T-helper 1 cell treated with Interleukin-12 subunit alpha and Interleukin-12 subunit beta and Interleukin-4 antibody, amounts not matched to agents 30 μg/mL and 1 μg/mL, for 36 hours (primary cell): ENCODE measurements at regions not wholly inside any gene's neighbourhood (a gene's known extent, or its start where the extent isn't known, plus 50 kb on each side); places are given as distances from the start of the nearest gene placed in this dataset.
"Not testable (repeated sequence)": the region's sequence is repeated elsewhere in the genome, so short reads cannot be mapped to it uniquely, and the experiment has no call there.

Source experiments
- H3K27ac Mint-ChIP-seq: one replicate; pipeline ENCODE4 v1.8.0; 2021; ENCODE audit warnings: mild to moderate bottlenecking, mixed read lengths
- H3K27me3 Mint-ChIP-seq: one replicate; pipeline ENCODE4 v1.8.0; 2021; ENCODE audit warnings: low read depth, mixed read lengths
- H3K36me3 Mint-ChIP-seq: one replicate; pipeline ENCODE4 v1.8.0; 2021; ENCODE audit warnings: low read depth, mixed read lengths
- H3K4me1 Mint-ChIP-seq: one replicate; pipeline ENCODE4 v1.8.0; 2021; ENCODE audit warnings: low read depth, mixed read lengths
- H3K4me3 Mint-ChIP-seq: one replicate; pipeline ENCODE4 v1.8.0; 2021; ENCODE audit warnings: mild to moderate bottlenecking, moderate library complexity, mixed read lengths
- H3K9me3 Mint-ChIP-seq: one replicate; pipeline ENCODE4 v1.8.0; 2021; ENCODE audit warnings: mixed read lengths

DNA sequence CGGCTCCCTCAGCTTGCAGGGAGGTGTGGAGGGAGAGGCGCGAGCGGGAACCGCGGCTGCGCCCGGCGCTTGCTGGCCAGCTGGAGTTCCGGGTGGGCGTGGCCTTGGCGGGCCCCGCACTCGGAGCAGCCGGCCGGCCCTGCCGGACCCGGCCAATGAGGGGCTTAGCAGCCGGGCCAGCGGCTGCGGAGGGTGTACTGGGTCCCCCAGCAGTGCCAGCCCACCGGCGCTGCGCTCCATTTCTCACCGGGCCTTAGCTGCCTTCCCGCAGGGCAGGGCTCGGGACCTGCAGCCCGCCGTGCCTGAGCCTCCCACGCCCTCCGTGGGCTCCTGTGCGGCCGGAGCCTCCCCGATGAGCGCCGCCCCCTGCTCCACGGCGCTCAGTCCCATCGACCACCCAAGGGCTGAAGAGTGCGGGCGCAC lies 206.0 kb downstream of the ZWINT start:
- H3K36me3 Mint-ChIP-seq, H3K4me1 Mint-ChIP-seq: not testable (repeated sequence)

DNA sequence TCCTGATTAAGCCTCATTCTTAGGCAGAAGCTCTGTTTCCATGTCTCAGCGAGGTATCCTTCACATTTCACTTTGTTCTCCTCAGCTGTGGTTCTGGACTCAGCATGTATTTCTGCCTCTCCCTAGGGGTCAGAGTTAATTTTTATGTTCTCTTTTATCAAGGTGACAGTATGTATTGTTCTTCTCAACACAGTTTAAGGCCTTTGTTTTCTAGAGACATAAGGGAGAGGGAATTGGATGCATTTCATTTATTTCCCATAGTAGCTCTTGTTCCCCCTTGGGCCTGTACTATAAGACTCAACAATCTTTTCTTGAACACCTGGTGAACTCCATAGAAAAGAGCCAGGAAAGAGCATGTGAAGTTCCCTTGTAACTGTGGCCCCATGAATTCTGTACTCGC lies 214.3 kb downstream of the ZWINT start:
- Mint-ChIP-seq H3K27me3 (no peaks in the 10 kb centered on the region), H3K36me3 (no peaks in the 10 kb centered on the region), H3K27ac (no peak overlapping the region), H3K4me3 (no peak overlapping the region), H3K4me1 (no peaks in the 10 kb centered on the region), H3K9me3 (peaks cover 11% of the 10 kb centered on the region)

More for the DNA sequence above, 206.0 kb downstream of the ZWINT start:
- not testable (repeated sequence) for H3K4me3 Mint-ChIP-seq, H3K27me3 Mint-ChIP-seq, H3K27ac Mint-ChIP-seq, H3K9me3 Mint-ChIP-seq

DNA sequence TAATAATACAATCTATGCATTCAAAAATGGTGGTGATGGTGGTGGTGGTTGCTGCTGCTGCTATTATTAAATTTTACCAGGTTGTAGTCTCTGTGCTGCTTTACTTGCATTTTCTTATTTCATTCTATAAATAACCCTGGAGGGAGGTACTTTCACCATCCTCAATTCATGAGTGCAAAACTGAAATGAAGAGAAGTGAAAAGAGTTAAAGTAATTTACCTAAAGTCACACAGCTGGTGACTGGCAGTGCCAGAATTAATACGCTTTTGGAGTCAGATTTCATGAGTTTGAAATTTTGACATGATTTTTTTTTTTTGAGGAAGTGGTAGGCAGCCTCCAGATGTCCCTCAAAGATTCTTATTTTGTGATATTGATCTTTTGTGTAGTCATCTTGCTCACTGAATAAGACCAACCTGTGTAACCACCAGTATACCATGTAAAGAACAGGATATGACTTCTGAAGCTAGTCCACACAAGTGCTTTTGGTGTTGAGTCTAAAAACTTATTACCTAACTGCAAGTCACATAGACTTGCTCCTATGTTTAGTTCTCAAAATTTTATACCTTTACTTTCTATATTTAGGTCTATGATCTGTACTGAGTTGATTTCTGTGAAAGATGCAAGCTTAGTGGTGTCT lies 218.8 kb downstream of the ZWINT start:
- Mint-ChIP-seq H3K27me3 (no peaks in the 10 kb centered on the region), H3K27ac (no peak overlapping the region), H3K36me3 (no peaks in the 10 kb centered on the region), H3K4me3 (no peak overlapping the region), H3K9me3 (peaks cover 8% of the 10 kb centered on the region), H3K4me1 (no peaks in the 10 kb centered on the region)

DNA sequence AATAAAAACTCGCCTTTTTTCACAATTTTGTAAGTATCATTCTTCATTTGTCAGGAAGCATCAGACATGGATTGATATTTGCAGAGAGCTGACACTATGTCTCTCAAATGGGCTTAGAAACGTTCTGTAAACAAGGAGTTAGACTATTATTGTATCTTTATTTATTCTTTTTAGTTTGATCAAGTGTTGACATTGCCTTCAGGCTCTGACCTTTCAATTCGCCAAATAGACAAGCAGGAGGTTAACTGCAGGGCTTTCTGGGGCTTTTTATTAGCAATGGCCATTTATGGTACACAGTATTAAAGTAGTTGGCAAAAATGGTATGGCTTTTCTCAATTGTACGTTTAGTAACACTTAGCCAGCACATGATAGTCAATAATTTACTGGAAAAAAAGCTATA lies 221.7 kb downstream of the ZWINT start:
- Mint-ChIP-seq H3K27ac (no peak overlapping the region), H3K4me1 (no peaks in the 10 kb centered on the region), H3K36me3 (no peaks in the 10 kb centered on the region), H3K27me3 (no peaks in the 10 kb centered on the region), H3K4me3 (no peak overlapping the region), H3K9me3 (no peaks in the 10 kb centered on the region)

DNA sequence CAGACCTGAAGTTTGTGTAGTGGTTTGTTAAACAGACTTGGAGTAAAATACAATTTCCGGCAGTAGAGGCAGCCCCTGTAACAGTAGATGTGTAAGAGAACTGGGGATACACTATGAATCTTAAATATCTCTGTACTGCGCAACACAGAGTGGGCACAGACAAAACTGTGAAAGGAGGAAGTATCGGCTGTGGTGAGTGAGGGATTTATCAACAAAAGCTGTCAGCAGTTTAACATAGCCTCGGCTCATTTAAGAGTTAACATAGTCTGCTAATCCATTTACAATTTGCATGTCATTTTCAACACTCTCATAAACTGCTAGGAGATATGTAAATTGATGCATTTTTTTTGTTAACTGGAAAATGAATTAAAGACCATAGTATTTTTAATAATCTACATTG lies 225.2 kb downstream of the ZWINT start:
- H3K9me3 Mint-ChIP-seq = no peaks in the 10 kb centered on the region
- no peaks in the 10 kb centered on the region for H3K36me3 Mint-ChIP-seq
- no peak overlapping the region for H3K27ac Mint-ChIP-seq
- H3K27me3 Mint-ChIP-seq = no peaks in the 10 kb centered on the region
- H3K4me3 Mint-ChIP-seq = no peak overlapping the region
- H3K4me1 Mint-ChIP-seq = no peaks in the 10 kb centered on the region

DNA sequence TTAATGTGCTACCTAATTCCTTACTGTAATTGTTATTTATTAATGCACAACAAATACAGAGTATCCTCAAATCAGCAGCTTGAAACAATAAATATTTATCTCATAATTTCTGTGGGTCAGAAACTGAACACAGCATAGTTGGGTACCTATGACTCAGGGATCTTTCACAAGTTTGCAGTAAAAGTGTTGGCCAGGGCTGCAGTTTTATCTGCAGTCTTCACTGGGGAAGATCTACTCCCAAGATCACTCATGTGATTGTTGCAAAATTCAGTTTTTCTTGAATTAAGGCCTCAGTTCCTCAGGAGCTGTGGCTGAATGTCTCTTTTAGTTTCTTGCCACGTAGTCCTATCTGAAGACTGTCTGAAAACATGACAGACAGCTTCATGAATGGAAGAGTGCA lies 237.8 kb downstream of the ZWINT start:
- Mint-ChIP-seq H3K27ac (no peak overlapping the region), H3K4me3 (no peak overlapping the region), H3K9me3 (peaks cover 11% of the 10 kb centered on the region), H3K4me1 (no peaks in the 10 kb centered on the region), H3K27me3 (no peaks in the 10 kb centered on the region), H3K36me3 (no peaks in the 10 kb centered on the region)

DNA sequence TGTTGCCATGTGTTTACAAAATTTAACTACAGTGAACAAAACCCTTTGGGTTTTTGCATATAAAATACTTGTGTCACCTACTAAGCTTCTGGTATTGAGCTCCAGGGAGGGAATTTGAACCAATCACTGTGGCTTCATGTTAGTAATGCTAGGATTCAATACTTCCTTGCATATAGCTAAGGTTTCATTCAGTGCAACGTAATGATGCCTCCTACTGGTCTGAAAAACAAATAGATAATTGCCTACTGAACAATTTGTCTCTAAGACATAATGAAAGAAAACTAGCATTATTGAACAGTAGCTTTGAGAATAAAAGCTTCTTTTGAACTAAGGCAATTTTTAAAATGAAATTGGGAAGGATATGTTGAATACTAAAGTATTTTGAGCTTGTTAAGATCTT lies 244.4 kb downstream of the ZWINT start:
- no peak overlapping the region for H3K27ac Mint-ChIP-seq
- H3K27me3 Mint-ChIP-seq = no peaks in the 10 kb centered on the region
- no peaks in the 10 kb centered on the region for H3K4me1 Mint-ChIP-seq
- no peak overlapping the region for H3K4me3 Mint-ChIP-seq
- H3K36me3 Mint-ChIP-seq = no peaks in the 10 kb centered on the region
- H3K9me3 Mint-ChIP-seq = peaks cover 8% of the 10 kb centered on the region

DNA sequence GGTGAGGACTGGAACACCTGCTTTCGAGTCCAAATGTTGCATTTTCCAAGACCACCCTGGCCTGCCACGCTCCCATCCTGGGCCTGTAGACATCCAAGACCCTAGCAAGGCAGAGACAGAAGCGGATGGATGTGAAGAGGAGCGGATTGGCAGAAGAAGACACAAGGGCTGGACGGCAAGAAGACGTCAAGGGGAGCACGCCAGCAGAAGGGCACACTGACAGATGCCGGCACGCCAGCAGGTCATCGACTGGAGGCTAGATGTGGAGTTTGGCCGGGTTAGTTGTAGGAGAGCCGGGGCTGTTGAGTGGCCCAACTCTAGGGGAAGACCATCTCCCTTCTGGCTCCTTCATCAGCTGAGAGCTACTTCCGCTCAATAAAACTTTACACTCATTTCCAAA lies 251.6 kb downstream of the ZWINT start:
- no peak overlapping the region for H3K27ac Mint-ChIP-seq
- peaks cover 18% of the 10 kb centered on the region for H3K9me3 Mint-ChIP-seq
- no peaks in the 10 kb centered on the region for H3K27me3 Mint-ChIP-seq
- no peaks in the 10 kb centered on the region for H3K4me1 Mint-ChIP-seq
- no peaks in the 10 kb centered on the region for H3K36me3 Mint-ChIP-seq
- H3K4me3 Mint-ChIP-seq = no peak overlapping the region

DNA sequence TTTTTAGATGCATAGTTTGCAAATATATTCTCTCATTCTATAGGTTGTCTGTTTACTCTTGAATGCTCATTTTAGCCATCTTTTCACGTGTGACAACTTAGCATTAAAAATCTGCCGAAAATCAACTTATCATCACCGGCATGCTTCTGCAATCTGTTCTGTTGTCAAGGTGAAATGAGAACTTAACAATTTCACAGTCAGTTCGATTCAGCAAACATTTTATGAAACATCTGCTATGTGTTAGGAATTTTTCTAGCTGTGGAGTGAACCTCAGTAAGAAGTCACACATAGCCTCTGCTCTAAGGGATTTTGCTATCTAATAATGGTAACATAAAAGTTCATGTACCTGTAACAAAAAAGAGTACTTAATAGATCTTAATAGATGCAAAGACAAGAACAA lies 256.1 kb downstream of the ZWINT start:
- H3K4me1 Mint-ChIP-seq = no peaks in the 10 kb centered on the region
- H3K27me3 Mint-ChIP-seq = no peaks in the 10 kb centered on the region
- H3K9me3 Mint-ChIP-seq = peaks cover 11% of the 10 kb centered on the region
- no peaks in the 10 kb centered on the region for H3K36me3 Mint-ChIP-seq
- no peak overlapping the region for H3K27ac Mint-ChIP-seq
- H3K4me3 Mint-ChIP-seq = no peak overlapping the region

DNA sequence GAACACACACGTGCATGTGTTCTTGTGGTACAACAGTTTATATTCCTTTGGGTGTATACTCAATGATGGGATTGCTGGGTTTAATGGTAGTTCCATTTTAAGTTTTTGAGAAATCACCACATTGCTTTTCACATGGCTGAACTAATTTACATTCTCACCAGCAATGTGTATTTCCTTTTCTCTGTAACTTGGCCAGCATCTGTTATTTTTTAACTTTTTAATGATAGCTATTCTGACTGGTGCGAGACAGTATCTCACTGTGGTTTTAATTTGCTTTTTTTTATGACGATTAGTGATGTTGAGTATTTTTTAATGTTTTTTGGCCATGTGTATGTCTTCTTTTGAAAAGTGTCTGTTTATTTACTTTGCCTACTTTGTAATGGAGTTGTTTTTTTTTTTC lies 256.6 kb downstream of the ZWINT start:
- Mint-ChIP-seq H3K27ac (no peak overlapping the region), H3K27me3 (no peaks in the 10 kb centered on the region), H3K4me1 (no peaks in the 10 kb centered on the region), H3K9me3 (peaks cover 11% of the 10 kb centered on the region), H3K4me3 (no peak overlapping the region), H3K36me3 (no peaks in the 10 kb centered on the region)

DNA sequence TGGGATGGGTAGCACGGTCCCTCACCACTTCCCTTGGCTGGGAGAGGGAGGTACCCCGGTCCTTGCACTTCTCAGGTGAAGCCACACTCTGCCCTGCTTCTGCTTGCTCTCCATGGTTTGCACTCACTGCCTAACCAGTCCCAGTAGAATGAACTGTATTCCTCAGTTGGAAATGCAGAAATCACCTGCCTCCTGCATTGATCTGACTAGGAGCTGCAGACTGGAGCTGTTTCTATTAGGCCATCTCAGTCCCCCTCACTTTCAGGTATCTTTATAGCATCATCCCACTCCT lies 264.9 kb downstream of the ZWINT start:
- Mint-ChIP-seq H3K27ac (no peak overlapping the region), H3K4me3 (no peak overlapping the region), H3K9me3 (peaks cover 4% of the 10 kb centered on the region), H3K36me3 (no peaks in the 10 kb centered on the region), H3K27me3 (no peaks in the 10 kb centered on the region), H3K4me1 (no peaks in the 10 kb centered on the region)

DNA sequence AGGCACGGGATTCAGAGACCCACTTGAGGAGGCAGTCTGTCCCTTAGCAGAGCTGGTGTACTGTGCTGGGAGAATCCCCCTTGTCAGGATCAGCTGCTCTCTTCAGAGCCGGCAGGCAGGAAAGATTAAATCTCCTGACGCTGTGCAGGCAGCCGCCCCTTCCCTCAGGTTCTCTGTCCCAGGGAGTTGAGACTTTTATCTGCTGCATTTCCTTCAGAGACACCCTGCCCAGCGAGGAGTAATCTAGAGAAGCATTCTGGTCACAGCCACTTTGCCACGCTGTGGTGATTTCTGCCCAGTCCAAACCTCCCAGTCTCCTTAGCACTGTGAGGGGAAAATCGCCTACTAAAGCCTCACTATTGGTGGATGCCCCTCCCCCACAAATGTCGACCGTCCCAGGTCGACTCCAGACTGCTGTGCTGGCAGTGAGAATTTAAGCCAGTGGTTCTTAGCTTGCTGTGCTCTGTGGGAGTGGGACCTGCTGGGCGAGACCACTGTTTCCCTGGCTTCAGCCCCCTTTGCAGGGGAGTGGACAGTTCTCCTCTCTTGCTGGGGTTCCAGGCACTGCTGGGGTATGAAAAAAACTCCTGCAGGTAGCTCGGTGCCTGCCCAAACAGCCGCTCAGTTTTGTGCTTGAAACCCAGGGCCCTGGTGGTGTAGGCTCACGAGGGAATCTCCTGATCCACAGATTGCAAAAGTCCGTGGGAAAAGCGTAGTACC lies 265.4 kb downstream of the ZWINT start:
- H3K27ac Mint-ChIP-seq = no peak overlapping the region
- H3K27me3 Mint-ChIP-seq = no peaks in the 10 kb centered on the region
- H3K4me3 Mint-ChIP-seq = no peak overlapping the region
- no peaks in the 10 kb centered on the region for H3K4me1 Mint-ChIP-seq
- peaks cover 4% of the 10 kb centered on the region for H3K9me3 Mint-ChIP-seq
- H3K36me3 Mint-ChIP-seq = no peaks in the 10 kb centered on the region

DNA sequence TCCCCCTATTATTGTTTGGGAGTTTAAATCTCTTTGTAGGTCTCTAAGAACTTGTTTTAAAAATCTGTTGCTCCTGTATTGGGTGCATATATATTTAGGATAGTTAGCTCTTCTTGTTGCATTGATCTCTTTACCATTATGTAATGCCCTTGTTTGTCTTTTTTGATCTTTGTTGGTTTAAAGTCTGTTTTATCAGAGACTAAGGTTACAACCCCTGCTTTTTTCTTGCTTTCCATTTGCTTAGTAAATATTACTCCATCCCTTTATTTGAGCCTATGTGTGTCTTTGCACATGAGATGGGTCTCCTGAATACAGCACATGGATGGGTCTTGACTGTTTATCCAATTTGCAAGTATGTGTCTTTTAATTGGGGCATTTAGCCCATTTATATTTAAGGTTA lies 267.4 kb downstream of the ZWINT start:
- not testable (repeated sequence) for H3K4me1 Mint-ChIP-seq, H3K36me3 Mint-ChIP-seq, H3K4me3 Mint-ChIP-seq, H3K27me3 Mint-ChIP-seq, H3K9me3 Mint-ChIP-seq, H3K27ac Mint-ChIP-seq

DNA sequence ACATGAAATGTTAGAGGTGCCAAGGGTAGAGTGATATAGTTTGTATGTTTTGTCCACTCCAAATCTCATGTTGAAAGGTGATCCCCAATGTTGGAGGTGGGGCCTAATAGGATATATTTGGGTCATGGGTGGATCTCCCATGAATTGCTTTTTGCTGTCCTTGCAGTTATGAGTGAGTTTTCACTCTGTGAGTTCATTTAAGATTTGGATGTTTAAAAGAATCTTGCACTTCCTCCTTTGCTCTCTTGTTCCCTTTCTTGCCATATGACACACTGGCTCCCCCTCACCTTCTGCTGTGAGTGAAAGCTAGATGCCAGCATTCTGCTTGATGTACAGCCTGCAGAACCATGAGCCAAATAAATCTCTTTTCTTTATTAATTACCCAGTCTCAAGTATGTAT lies 269.2 kb downstream of the ZWINT start:
- no peaks in the 10 kb centered on the region for H3K4me1 Mint-ChIP-seq
- H3K9me3 Mint-ChIP-seq = peaks cover 4% of the 10 kb centered on the region
- H3K36me3 Mint-ChIP-seq = no peaks in the 10 kb centered on the region
- H3K27me3 Mint-ChIP-seq = no peaks in the 10 kb centered on the region
- no peak overlapping the region for H3K4me3 Mint-ChIP-seq
- H3K27ac Mint-ChIP-seq = no peak overlapping the region

DNA sequence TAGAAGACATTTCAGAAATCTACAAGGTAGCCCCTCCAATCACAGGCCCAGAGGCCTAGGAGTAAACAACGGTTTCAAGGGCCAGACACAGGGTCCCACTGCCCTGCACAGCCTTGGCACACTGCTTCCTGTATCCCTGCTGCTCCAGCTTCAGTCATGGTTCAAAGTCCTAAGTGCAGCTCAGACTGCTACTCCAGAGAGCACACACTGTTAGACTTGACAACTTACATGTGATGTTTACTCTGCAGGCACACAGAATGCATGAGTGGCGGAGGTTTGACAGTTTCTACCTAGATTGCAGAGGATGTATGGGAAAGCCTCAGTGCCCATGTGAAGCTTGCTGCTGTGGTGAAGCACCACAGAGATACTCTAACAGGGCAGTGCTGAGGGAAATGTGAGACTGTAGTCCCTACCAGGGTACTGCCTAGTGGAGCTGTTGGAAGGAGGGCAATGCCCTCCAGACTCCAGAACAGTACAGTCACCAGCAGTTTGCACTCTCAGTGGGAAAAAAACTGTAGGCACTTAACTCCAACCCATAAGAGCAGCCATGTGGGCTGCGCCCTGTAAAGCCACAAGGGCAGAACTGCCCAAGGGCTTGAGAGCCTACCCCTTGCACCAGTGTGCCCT lies 270.0 kb downstream of the ZWINT start:
- H3K27ac Mint-ChIP-seq = no peak overlapping the region
- H3K4me3 Mint-ChIP-seq = no peak overlapping the region

More for the DNA sequence above, 270.0 kb downstream of the ZWINT start:
- no peaks in the 10 kb centered on the region for H3K36me3 Mint-ChIP-seq
- H3K27me3 Mint-ChIP-seq = no peaks in the 10 kb centered on the region
- no peaks in the 10 kb centered on the region for H3K4me1 Mint-ChIP-seq
- H3K9me3 Mint-ChIP-seq = peaks cover 4% of the 10 kb centered on the region
